GM21717 (cell line): ENCODE measurements at regions not wholly inside any gene's neighbourhood (a gene's known extent, or its start where the extent isn't known, plus 50 kb on each side); places are given as distances from the start of the nearest gene placed in this dataset.
"Not testable (repeated sequence)": the region's sequence is repeated elsewhere in the genome, so short reads cannot be mapped to it uniquely, and the experiment has no call there.

Source experiments
- ATAC-seq: cut with Tn5 transposase; IDR thresholded peaks from one replicate; pipeline ENCODE4 v1.9.1; 2021; ENCODE audit warnings: mild to moderate bottlenecking, moderate library complexity; ENCODE audit not compliant: unreplicated experiment

DNA sequence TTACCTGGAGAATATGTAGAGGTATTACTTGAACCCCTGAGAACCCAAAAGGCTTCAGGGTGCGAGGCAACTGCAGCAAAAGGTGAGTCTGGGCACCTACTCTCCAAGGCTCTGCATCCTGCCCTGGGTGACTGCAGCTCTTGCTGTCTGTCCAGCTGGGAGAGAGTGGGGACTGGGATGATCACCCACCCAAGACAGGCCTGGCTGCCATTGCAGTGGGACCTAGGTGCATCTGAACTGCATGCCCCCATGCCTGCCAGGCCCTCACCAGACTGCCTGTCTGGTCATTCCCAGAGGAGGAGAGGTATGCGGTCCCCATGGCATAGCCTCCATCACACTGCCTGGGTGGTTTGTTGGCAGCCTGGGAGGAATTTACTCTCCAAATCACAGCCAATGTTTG is 563.9 kb downstream of the TFAP2A start:
- ATAC-seq, result no peak

DNA sequence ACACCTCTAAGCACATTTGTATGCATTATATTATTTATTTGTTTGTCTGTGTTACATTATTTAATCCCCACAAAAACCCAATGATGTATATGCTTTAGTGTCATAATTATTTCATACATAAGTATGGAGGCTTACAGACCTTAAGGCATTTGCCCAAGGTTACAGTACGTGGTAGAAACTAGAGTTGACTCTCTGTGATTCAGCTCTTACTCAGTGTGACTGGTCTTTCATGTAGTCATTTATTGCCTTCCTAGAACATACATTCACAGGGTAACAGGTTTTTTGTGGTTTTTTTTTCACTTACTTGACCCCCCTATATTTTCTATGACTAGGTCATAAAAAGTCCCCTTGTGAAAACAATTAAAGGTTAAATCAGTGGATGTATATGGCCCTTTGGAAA is 566.8 kb downstream of the TFAP2A start:
- no peak for ATAC-seq

DNA sequence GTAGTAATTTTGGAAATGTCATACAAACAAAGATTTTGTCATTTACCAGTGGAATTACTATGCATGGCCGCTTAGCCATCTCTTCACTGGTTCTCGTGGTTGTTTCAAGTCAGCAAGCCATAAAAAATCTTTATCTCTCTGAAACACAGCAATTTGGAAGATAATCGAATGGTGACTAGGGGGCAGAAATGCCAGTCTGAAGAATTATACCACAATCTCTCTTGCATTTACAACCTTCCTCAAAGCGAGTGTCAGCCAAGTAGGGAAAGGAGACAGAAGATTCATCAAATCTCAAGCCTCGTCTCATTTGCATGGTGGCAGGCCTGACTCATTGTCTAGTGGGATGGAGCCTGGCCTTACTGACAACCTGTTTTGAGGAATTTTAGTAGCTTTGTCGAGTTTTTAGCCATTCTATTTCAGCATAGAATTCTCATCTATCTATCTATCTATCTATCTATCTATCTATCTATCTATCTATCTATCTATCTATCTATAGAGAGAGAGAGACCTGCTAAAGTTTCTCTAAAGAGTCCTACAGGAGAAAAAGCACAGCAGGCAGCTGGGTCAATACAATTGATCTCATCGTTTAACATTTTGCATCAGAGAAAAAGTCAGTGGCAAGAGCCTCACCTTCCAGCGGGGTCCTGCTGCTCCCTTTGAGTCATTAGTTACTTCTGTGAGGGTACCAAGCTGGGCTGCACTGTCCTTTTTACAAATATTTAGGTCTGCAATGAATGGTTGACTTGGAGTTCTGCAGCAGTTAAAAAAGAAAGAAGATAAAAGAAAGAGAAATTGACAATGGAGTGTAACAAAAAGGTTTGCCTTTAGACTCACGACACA is 572.8 kb downstream of the TFAP2A start:
- ATAC-seq, result no peak

DNA sequence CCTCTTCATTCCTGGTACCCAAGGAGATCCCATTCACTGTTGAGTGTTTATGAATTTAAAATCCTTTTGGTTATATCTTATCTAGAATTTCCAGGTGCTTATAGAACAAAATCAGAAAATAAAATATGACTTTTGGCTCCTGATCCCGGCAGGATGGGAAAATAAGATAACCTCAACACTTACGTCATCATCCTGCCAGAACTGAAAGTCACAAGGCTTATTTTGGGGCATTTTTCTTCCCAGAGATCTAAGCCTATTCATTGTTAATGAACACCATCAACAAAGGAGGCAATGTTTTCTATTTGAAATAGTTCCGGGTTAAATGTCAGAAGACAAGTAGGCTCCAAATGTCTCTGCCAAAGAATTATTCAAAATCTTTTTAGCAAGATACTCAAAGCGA is 580.6 kb downstream of the TFAP2A start:
- no peak for ATAC-seq

DNA sequence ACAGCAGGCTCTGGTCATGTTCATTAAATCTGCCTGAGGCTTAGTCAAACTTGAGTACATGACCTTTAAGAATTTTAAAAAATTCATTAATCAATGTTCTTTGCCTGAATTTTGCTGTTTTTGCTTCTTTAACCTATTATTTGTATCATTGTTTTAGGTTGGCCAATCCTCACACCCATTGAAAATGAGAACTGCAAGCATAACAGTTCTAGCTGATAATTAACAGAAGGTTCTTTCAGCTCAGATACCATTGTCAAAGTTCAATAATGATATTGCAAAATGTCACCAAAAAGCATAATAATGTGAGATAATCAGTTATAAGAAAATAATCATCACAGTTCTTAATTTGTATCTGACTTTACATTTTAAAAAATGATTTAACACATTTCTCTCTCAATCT is 583.1 kb downstream of the TFAP2A start:
- no peak for ATAC-seq

DNA sequence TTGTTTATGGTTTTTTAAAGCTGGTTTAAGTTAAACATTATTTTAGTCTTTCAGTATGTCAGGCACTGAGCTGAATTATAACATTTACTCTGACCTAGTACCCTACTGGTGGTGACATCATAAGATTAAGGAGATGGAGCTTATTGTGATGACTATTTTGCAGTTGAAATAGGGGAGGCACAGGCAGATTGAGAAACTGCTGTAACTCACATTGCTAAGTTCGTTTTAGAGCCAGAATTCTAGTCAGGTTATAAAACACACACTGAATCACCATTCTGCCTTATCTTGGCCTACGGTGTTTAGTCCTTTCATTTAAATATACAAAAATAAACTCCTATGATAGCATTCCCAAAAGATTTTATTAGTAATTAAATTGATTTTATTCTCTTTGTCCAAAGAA is 584.1 kb downstream of the TFAP2A start:
- ATAC-seq, result no peak

DNA sequence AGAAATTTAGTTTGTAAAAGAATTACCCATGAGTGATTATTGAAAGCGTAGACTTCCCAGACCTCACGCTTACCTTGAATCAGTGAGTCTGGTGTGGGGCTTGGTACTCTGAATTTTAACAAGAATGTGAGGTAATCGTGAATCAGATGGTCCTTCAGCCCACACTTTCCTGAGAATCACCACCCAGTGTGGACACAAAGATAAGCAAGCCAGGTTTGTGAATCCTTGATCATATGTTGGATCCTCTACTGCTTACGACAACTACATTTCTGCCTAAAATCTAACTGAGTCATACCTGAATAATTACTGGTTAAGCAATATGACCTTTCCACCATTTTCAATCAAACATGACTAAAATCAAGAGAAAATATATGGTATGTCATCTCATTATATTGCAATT is 589.3 kb downstream of the TFAP2A start:
- no peak for ATAC-seq

DNA sequence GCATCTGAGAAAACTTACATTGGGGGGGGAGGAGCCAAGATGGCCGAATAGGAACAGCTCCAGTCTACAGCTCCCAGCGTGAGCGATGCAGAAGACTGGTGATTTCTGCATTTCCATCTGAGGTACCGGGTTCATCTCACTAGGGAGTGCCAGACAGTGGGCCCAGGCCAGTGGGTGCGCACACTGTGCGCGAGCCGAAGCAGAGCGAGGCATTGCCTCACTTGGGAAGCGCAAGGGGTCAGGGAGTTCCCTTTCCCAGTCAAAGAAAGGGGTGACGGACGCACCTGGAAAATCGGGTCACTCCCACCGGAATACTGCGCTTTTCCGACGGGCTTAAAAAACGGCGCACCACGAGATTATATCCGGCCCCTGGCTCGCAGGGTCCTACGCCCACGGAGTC is 604.1 kb downstream of the TFAP2A start:
- ATAC-seq, result not testable (repeated sequence)

DNA sequence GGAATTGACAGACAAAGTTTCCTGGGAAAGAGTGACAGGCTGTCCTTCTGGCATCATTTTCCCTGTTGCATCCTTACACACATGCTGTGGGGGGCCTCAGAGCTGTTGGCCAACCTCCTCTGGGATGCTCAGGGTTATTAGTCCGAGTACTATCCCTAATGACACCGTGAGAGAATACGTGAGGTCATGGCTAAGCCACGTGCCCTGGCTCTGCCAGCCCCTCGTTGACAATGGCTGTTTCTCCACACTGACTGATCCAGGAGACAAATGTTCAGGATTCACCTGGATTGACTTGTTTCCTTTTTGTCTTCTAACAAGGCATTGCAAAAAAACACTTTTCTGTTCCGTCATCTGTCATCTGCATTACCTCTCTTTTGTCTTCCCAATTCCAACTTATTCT is 604.6 kb downstream of the TFAP2A start:
- no peak for ATAC-seq

DNA sequence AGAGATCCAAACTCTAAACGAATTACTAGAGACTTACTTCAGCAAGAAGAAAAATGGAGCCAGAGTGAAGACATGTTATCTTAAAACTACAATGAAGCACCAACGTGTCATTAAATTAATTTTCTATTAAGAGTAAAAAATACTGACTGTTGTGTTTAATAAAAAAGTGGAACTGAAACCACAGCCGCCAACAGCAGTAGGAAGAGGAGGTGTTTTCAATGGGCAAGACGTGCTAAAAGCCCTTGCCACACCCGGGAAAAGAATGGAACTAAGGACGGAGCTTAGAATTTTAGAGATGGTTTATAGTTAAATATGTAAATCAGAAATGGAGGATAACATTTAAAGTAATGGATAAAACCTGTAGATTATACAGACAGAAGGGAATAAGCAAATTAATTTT is 608.7 kb downstream of the TFAP2A start:
- ATAC-seq, result no peak

DNA sequence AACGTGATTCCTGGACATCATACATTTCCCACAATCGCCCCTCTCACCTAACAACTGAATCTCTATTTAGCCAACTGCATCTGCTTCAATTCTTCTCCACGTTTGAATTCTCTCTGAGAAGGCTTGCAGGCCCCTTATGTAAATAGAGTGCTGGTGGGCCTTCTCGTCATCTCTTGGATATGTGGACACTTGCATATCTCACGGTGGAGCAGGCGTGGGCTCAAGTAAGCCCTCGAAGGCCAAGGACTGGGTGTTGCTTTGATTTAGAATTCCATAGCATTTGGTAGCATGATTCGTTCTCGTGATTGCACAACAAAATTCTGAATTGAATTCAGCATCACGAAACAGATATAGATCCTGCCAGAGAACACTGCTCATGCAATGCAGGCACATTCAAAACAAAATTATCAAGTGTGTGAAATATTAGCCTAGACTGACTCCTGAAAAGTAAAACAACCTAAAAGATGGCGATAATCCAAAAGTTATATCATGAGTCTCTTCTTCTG is 613.6 kb downstream of the TFAP2A start:
- no peak for ATAC-seq

DNA sequence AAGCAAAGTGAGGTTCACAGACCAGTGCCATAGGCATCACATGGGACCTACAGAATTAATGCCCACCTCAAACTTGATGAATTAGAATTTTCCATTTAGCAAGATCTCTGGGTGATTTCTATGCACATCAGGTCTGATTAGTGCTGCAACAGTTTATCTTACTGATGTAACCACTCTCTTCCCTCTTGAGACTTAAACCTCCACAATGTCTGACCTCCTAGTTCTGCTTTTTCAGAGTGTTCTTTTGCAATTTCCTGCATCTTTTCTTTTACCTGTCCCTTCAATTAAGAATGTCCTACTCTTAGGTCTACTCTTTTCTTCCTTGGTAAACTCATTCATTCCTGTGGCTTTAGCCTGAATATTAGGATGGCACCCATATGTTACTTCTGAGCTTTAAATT is 615.3 kb downstream of the TFAP2A start:
- no peak for ATAC-seq

DNA sequence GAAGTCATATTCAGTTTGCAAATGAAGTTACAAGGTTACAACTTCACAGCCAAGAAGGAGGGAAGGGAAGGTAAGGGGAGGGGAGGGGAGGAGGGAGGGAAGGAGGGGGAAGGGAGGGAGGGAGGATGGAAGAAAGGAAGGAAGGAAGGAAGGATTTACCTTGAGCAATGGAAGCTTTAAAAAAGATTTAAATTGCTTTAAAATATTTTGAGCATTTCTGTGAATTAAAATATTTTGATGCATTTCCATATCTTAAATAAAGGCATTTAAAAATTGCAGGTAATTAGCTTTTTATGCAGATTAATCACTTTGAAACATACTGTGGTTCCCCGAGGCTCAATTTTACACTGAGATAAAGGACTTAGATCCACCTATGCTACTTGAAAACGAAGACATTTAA is 618.0 kb downstream of the TFAP2A start:
- no peak for ATAC-seq

DNA sequence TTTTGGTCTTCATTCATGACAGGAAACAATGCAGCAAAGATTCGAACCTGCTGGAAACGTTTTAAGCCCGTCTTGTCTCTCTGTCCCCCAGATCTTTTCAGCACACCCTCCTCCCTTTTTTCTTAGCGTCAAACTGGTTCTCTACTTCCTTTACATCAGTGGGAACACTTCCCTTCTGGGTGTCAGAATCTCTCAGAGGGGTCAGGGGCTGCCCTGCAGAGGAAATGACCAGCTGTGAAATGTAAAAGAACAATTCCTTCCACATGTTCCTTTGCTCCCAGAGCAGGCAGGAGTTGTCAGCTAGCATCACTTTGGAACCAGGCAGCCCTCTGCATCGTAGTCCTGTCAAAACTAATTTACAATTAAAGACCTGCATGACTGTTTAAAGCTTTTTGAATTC is 619.0 kb downstream of the TFAP2A start:
- no peak for ATAC-seq

DNA sequence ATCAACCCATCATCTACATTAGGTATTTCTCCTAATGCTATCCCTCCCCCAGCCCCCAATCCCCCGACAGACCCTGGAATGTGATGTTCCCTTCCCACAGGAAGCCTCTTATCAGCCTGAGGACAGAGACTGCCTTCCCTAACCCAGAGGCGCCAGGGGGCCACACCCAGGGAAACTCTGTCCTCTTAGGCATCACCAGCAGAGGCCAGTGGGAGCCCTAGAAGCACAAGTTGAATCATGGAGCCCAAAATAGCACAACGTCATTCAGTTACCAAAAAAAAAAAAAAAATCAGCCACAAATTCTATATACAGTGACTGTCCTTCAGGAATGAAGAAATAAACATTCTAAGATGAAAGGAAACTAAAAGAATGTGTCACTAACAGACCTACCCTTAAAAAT is 625.7 kb downstream of the TFAP2A start:
- no peak for ATAC-seq

DNA sequence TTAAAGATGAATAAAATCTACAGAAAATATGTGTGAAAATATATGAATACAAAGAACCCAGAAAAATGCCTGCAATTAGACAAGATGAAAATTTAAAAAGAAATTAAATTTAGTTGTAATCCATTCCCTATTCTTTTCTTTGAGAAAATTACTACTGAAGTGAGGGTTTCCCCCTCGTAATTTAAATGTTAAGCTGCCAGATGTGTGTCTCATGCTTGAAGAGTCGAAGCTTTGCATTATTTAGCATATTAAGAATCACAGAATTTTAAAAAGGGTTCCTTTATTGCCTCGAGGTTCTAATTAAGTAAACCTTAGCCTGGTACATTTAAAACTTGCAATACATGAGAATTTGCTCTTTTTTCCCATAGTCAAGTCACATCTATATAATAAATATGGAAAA is 630.1 kb downstream of the TFAP2A start:
- no peak for ATAC-seq

DNA sequence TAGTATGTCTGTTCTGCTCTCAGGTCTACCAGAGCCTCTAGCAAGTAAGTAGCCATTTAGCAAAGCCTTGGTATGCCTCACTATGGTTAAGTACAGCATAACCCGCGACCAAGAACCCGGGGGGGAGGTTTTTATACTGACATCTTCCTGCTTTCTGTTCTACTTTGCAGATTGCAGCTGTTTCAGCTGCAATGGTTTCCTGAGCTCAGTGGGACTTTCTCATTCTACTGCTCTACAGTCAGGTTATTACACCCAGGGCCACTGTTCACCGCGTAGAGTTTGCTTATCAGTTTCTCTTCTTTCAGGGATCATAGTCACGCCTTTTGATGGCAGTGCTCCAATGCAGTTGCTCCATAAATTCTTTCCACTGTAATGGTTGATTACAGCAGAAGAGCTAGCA is 631.3 kb downstream of the TFAP2A start:
- ATAC-seq, result no peak

DNA sequence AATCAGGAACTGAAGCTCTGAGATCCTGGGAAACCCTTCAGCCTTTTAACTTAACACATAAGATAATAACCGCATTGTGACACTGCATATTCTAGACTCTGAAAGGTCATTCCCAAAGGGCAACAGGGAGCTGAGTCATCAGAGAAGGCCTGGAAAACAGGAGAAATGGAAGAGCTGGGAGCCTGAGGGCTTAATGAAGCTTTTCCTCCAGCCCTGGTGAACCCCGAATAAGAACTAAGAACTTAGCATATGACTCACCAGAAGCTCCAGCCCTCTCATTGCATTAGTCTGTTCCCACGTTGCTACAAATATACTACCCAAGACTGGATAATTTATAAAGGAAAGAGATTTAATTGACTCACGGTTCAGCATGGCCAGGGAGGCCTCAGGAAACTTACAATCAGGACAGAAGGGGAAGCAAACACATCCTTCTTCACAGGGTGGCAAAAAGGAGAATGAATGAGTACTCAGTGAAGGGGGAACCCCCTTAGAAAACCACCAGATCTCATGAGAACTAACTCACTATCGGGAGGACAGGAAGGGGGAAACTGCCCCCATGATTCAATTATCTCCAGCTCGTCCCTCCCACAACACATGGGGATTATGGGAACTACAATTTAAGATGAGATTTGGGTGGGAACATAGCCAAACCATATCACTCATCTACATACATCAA is 648.5 kb downstream of the TFAP2A start:
- no peak for ATAC-seq

DNA sequence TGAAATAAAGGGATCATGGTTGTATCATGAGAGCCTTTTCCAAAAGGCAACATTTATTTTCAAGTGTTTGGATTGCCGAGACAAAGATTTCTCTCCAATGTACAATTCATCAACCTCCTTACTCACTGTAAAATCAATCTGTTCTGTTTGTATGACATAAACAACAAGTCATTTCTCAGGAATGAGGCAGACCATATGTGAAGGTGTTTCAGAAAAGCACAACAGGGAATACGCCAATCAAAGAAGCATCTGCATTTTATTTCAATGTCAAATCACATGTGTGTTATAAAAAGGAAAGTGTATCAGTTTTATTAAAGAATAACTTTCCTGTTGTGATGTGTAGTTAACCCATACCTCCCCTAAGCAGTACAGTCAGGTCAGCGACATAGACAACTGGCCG is 653.7 kb downstream of the TFAP2A start:
- ATAC-seq, result no peak

DNA sequence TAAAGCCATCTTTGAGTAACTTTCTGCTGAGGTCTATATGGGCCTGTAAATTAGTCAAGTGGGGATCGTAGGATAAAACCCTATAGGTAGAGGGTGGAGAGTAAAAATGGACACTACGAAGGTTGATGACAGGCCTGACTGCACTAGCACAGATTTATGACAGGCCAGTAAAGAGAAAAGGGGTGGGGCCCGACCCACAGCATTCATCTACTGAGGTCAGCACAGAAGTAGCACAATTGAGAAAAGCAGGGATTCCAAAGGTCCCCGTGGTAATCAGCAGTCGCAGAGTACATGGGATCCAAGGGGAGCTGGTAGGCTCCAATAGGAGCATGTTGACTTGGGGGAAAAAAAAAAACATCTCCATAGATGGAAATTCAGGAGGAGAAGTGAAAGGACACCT is 660.4 kb downstream of the TFAP2A start:
- ATAC-seq, result no peak

DNA sequence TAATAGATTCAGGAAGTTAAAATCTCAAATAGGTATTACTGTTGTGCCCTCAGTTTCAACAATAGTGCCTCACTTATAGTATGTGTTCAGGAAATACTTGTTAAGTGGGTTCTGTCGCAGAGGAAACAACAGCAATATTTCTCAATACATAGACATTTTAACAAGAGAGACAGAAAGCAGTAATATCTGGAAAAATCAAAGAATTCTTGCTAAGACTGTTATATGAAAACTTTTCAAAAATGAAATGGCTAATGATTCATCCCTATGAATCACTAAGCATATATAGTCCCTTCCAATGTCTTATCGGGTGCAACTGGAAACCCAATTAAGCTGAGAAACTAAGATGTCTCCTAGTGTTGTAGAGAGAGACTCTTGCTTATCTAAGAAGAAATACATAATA is 668.9 kb downstream of the TFAP2A start:
- no peak for ATAC-seq

DNA sequence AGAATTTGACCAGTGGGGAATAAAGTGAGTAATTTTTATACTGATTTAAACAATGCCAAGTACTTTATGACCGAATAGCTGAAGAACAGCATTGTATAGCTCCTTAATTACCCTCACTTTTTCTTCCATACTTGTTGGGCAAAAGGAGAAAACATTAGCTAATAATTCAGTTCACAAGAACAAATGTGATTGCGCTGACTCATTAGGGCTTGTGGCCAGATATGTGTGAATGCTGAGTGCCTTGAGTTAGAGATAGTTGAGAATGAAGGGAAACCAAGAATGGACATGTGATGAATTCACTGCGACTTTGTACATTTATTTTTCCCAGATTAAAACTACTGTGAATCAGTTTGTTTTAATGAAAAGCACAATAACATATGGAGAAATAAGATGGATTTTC is 669.4 kb downstream of the TFAP2A start:
- ATAC-seq, result no peak
